GM12874 (cell line): ENCODE measurements at regions not wholly inside any gene's neighbourhood (a gene's known extent, or its start where the extent isn't known, plus 50 kb on each side); places are given as distances from the start of the nearest gene placed in this dataset.

Experiments used
- TF ChIP-seq, protein P1 (sequence below): IDR thresholded peaks from 2 replicates; pipeline ENCODE4 v1.5.1; 2011; ENCODE audit warnings: low read depth, mild to moderate bottlenecking, control low read depth, low read length, moderate library complexity; ENCODE audit not compliant: insufficient read depth

DNA sequence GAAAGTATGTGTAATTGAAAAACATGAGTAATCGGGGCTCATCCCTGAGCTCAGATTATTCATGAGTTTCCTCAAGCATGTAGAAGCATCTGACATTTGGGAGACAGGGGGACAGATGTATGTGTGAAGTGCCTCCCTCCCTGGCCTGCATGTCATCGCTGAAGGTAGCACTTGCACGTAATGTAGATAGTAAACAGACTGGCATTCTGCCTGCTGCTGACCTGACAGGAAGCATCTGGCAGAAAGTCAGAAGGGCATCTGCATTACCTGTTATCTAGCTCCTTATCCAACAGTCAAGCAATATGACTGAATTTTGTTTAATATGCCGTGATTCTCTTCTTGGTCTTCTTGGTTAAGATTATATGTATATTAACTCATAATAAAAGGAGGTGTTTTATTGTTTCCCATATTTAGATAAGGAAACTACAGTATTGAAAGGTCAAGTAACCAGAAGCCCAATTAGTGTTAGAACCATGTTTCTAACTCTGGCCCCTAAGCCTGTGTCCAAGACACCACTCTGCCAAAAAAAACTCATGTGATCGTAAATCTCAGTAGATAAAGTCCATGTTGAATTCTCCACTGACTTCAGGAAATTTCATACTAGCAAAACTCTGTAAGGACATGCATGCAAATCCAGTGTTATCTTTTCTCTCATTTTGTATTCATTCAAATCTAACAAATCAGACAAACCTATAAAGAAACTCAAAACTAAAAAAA lies 918.1 kb upstream of the MBL2 start:
- TF ChIP-seq, protein P1, sequence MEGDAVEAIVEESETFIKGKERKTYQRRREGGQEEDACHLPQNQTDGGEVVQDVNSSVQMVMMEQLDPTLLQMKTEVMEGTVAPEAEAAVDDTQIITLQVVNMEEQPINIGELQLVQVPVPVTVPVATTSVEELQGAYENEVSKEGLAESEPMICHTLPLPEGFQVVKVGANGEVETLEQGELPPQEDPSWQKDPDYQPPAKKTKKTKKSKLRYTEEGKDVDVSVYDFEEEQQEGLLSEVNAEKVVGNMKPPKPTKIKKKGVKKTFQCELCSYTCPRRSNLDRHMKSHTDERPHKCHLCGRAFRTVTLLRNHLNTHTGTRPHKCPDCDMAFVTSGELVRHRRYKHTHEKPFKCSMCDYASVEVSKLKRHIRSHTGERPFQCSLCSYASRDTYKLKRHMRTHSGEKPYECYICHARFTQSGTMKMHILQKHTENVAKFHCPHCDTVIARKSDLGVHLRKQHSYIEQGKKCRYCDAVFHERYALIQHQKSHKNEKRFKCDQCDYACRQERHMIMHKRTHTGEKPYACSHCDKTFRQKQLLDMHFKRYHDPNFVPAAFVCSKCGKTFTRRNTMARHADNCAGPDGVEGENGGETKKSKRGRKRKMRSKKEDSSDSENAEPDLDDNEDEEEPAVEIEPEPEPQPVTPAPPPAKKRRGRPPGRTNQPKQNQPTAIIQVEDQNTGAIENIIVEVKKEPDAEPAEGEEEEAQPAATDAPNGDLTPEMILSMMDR: no peak

DNA sequence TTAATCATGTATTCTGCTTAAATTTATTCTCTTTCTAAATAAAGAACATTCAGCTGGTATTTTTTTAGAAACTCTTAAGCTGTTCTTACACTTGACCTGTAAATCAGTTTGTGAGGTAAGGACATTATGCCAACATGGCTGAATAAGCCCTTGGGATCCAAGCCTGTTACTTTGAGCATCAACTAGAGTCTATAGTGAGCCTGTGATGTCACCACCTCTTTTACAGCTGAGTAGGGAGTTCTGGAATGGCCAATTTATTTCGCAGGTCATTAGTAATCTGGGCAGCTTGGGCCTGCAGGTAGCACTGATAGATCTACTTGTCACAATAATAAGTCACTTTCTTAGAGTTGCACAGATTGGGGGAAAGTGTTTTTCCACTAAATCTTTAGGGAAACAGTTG lies 915.2 kb upstream of the MBL2 start:
- TF ChIP-seq, protein P1: no peak

DNA sequence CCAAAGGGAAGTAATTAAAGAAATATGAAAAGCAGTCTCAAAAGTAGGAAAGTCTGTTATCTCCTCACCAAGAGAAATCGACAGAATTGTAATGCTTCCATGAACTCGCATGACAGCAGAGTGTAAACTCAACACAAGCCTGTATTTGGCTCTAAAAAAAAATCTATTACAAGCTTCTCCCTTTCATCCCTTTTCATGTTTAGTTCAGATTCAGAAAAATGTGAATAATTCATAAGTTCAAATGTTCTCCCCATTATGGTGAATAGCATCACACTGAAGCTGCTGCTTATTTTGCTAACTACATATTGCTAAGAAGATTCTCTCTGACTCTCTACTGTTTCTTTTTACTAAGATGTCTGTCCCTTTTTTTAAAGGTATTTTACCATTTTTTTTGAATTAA lies 910.3 kb upstream of the MBL2 start:
- TF ChIP-seq, protein P1: no peak

DNA sequence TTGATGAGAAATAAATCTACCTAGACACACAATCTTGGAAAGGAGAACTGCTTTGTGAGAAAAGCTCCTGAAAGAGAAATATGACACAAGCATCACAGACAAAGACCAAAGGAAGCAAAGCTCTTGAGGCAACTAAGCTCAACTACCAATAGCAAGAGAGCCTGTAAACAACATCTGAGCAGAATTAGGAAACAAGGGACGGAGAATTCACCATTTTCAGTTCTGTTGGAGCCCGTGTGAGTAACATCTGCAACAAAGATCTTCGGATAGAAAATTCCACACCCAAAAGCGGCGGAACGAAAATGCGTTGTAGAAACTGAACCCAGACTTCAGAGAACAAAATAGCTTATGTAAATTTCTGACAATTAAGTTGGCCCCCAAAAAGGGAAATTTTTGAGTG lies 909.9 kb upstream of the MBL2 start:
- TF ChIP-seq, protein P1: no peak

DNA sequence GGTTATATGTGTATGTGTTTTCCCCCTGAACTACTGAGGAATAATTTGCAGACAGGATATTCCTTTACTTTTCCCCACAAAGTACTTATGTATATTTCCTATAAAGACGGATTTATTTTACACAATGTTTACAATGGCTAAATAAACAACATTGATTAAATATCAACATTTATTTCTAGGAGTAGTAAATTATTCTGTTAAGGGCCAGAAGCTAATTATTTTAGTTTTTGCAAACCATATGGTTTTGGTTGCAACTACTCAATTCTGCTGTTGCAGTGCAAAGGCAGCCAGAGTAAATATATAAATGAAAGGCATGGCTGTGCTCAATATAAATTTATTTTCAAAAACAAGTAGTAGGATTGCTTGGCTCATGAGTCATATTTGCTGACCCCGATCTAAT lies 907.1 kb upstream of the MBL2 start:
- TF ChIP-seq, protein P1: no peak

DNA sequence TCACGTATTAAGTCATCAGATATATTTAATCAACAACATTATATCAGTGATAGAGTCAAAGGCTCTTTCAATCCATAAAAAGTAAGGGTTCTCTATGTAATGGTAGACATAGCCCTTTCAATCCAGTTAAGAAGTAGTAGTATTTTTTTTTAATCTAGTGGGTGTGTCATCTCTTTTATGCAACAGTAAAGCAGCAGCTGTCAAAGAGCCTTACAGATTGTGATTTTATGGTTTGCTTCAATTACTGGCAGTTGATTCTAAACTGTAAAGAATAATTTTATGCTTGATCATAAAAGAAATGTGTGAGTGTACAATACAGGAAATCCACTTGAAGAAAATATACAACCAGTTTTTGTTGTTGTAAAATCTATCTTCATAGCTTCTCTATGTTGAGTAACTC lies 902.6 kb upstream of the MBL2 start:
- TF ChIP-seq, protein P1: no peak

DNA sequence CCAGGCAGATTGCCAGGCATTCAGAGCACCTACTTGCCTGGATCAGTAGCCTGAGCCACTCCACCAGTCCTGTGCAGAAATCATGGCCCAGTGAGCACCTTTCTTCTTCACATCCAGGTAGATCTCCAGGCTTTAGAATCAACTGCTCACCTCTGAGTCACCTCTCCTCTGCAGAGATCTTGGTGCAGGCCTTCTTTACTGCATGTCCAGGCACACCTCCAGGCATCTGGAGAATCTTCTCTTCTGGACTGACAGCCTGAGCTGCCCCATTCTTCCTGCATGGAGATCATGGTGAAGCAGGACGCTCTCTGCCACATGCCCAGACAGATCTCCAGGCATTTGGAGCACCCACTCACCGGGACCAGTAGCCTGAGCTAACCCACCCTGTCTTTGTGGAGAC lies 894.5 kb upstream of the MBL2 start:
- TF ChIP-seq, protein P1: no peak
